GM12872 (cell line): ENCODE measurements at regions not wholly inside any gene's neighbourhood (a gene's known extent, or its start where the extent isn't known, plus 50 kb on each side); places are given as distances from the start of the nearest gene placed in this dataset.

ENCODE experiments used
- TF ChIP-seq, protein P1 (sequence below): IDR thresholded peaks from 3 replicates; pipeline ENCODE4 v1.5.1; 2011; ENCODE audit warnings: low read depth, mild to moderate bottlenecking, low read length, moderate library complexity; ENCODE audit not compliant: insufficient read depth

DNA sequence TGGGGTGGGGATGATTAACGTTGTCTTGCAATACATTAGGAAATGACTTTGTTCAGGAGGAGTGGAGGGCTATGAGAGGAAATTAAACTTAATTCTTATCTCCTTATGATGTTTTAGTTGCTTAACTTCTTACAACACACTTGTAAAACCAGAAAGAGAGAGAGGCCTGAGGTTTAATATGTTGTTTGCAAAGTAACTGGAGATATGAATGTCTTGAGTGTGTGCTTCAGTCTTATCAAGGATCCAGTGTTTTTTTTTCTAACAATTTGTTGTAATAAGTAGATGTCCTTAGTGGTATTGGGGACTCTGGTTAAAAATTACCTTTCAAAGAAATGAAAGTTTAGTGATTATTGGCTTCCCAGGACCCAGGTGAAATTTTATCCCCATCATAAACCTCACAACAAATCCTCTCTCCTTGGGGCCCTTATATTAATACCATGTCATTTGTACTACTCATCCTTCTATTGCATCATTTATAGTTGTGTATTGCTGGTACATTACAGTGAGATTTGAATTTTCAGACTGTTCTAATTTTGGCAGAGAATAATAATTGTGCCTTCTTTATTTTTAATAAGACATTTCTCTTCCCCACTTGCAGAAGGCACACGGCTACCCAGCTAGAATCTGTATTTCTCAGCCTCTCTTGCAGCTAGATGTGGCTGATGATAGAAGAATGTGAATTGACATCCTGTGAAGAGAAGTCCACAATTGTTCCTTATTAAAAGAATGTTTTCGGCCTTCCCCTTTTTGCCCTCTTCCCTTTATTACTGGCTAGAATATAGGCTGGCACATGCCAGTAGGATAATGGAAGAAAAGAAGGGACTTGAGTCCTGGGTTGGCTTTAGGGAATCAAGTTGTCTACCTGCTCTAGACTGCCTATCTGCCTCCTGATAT lies 91.9 kb upstream of the CXCR4 start:
- TF ChIP-seq, protein P1, sequence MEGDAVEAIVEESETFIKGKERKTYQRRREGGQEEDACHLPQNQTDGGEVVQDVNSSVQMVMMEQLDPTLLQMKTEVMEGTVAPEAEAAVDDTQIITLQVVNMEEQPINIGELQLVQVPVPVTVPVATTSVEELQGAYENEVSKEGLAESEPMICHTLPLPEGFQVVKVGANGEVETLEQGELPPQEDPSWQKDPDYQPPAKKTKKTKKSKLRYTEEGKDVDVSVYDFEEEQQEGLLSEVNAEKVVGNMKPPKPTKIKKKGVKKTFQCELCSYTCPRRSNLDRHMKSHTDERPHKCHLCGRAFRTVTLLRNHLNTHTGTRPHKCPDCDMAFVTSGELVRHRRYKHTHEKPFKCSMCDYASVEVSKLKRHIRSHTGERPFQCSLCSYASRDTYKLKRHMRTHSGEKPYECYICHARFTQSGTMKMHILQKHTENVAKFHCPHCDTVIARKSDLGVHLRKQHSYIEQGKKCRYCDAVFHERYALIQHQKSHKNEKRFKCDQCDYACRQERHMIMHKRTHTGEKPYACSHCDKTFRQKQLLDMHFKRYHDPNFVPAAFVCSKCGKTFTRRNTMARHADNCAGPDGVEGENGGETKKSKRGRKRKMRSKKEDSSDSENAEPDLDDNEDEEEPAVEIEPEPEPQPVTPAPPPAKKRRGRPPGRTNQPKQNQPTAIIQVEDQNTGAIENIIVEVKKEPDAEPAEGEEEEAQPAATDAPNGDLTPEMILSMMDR, result no peak

DNA sequence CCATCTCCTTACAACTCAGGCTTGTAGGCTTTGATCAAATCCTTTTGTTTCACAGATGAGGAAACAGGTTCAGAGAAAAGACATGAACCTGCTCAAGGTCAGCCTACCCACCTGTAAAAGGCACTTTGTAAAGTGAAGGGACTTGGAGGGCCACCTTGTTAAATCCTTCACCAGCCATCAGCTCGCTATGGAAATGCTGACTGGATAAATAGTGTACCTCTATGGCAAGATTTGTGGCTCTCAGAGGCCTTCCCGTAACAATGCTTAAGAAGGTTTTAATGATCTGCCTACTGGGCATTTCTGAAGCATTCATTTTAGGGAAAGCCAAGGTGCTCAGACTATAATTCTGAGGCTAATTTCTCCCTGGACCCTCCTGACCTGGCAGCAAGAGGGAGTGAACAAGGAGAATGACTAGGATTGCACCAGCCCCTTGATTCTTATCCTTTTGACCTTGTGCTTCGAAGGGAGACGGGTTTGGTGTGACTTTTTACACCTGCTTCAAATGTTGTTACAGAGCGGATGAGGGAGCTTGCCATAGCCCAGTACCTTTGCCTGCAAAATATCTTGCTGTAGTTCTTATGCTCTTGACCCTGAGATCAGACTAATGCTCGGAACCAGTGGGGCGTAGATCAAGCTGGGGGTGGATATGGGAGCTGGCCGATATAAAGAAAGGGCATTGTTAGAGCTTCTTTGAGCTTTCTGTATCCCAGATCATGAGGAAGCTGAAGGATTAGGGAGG lies 90.9 kb upstream of the CXCR4 start:
- TF ChIP-seq, protein P1, result no peak

DNA sequence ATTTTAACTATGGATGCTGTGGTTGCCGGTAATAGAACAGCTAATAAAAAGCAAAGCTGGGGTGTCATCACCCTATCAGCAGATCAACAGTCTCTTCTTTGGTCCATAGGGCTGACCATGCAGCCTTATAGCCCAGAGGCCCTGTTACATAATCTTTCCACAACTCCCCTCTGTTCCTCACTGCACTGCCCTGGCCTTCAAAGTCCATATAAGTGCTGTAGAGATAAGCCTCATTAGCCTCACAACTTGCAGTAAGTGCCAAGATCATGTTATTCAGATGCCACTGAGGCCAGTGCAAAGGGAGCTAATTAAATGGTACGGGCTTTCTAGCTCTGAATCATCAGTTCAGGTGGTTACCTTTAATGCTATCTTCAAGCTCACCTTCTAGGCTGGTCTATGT lies 89.7 kb upstream of the CXCR4 start:
- TF ChIP-seq, protein P1, result no peak

DNA sequence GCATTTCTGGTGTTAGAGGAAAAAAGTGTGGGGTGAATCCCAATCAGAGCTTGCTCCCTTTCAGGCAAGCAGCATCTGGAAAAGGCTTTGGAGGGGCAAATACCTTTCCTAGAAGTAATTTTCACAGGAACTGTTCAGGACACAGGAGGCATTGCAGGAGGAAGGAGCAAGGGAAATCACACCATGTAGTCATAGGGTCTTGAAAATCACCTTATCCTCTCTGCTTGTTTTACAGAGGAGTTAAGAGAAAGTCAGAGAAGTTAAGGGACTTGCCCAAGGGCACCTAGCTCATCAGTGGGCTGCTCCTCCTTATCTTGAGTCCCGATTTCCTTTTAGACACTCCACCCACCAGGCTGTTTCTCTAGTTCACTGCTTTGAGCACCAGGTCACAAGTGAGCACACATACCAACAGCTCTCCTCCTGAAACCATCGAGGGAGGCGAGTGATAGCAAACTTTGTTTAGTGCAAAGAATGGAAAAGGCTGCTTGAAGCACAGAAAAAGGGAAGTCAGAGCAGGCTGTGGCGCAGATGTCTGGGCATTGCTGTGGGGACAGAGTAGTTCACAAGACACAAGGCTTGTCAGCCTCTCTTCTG lies 89.2 kb upstream of the CXCR4 start:
- TF ChIP-seq, protein P1, result 0 out of 3 replicates have a peak, but pooled peaks have one; percentile 19

DNA sequence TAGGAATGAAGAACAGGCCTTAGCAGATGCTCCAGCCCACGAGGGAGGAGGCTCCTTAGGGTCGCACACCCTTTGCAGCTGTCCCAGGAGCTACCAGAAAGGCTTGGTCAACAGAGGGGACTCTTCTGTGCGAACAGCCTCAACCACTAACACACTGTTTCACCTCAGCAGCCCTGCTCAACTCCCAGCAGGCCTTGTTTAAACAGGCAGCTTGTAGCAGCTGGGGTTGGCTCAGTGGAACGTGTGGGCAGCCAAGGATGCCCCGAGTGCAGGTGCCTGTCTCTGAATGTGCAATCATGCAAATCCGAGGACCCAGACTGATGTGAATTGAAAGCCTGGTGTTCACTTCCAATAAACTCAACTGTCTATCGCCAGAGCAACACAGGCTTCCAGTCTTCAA lies 88.7 kb upstream of the CXCR4 start:
- TF ChIP-seq, protein P1, result no peak

DNA sequence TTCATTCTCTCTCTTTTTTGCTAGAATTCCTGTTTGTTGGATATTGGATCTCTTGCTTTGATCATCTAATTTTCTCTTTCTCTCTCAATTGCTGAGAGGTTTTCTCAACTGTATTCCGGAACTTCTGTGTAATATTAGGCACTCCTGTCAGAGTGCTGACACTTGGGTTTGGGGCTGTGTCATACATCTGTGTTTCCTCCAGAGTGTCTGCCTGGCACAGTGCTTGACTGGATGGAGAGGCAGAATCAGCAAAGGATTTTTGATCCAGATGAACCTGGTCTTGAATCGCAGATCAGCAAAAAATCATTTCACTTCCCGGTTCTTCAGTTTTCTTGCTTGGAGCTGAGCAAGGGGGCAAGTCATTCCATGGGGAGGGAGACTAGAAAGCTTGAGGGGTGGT lies 87.7 kb upstream of the CXCR4 start:
- TF ChIP-seq, protein P1, result no peak

DNA sequence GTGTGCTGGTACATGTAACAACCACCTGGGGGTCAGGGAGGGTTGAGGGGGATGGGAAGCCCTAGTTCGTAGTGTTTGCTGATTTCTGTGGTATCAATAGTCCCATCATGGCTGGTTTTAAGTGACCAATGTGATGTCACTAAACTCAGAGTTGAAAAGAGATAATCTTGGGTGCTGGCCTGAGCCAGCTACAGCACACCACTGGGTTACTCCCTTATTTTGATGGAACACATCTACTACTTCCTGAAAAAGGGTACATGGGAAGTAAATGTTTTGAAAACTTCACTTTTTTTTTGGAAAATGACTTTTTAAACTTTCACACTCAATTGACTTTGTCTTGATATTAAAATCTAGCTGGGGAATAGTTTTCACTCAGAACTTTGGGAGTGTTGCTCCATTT lies 87.0 kb upstream of the CXCR4 start:
- TF ChIP-seq, protein P1, result no peak
